Uterus (tissue), 2 donors: ENCODE measurements at regions not wholly inside any gene's neighbourhood (a gene's known extent, or its start where the extent isn't known, plus 50 kb on each side); places are given as distances from the start of the nearest gene placed in this dataset.
"Not testable (repeated sequence)": the region's sequence is repeated elsewhere in the genome, so short reads cannot be mapped to it uniquely, and the experiment has no call there.

Experiments used
- POLR2A ChIP-seq, 2 donors: fragments of 450-650 bp; IDR thresholded peaks; one replicate each; pipeline ENCODE4 v1.6.1; 2016; ENCODE audit warnings: antibody characterized with exemption in 2 of 2, mild to moderate bottlenecking in 1 of 2, moderate library complexity in 1 of 2
- TF ChIP-seq, protein P1 (sequence below), 4 experiments: fragments of 200-600 bp in 2 of 4; fragments of 450-650 bp in 2 of 4; sonication (generic) in 2 of 4; IDR thresholded peaks; one replicate each; pipeline ENCODE4 v1.5.1; 2016 to 2019; ENCODE audit warnings: antibody characterized with exemption in 4 of 4, mild to moderate bottlenecking in 2 of 4, moderate library complexity in 1 of 4

DNA sequence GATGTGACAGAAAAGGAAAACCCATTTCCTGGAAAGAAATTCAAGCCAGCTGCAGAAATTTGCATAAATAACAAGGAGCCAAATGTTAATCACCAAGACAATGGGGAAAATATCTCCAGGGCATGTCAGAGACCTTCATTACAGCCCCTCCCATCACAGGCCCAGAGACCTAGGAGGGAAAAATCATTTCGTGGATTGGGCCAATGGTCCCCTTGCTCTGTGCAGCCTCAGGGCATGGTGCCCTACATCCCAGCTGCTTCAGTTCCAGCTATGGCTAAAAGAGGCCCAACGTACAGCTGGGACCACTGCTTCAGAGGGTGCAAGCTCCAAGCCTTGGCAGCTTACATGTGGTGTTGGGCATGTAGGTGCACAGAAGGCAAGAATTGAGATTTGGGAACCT, 558.3 kb downstream of the FRK start:
- TF ChIP-seq, protein P1, sequence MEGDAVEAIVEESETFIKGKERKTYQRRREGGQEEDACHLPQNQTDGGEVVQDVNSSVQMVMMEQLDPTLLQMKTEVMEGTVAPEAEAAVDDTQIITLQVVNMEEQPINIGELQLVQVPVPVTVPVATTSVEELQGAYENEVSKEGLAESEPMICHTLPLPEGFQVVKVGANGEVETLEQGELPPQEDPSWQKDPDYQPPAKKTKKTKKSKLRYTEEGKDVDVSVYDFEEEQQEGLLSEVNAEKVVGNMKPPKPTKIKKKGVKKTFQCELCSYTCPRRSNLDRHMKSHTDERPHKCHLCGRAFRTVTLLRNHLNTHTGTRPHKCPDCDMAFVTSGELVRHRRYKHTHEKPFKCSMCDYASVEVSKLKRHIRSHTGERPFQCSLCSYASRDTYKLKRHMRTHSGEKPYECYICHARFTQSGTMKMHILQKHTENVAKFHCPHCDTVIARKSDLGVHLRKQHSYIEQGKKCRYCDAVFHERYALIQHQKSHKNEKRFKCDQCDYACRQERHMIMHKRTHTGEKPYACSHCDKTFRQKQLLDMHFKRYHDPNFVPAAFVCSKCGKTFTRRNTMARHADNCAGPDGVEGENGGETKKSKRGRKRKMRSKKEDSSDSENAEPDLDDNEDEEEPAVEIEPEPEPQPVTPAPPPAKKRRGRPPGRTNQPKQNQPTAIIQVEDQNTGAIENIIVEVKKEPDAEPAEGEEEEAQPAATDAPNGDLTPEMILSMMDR (IDR thresholded peaks at IDR 0.05): not testable (repeated sequence)
- TF ChIP-seq POLR2A (IDR thresholded peaks at IDR 0.05): not testable (repeated sequence)
